HCT116 (cell line): ENCODE measurements at regions not wholly inside any gene's neighbourhood (a gene's known extent, or its start where the extent isn't known, plus 50 kb on each side); places are given as distances from the start of the nearest gene placed in this dataset.

Experiments
- CTCF ChIP-seq, 3 experiments: fragments of 200-600 bp in 1 of 3; sonication (generic) in 1 of 3; IDR thresholded peaks in 2 of 3; conservative IDR thresholded peaks in 1 of 3; 2 replicates each; pipeline ENCODE4 v1.5.1; 2012 to 2017; ENCODE audit warnings: low read depth in 2 of 3, low read length in 2 of 3, antibody characterized with exemption in 1 of 3, borderline replicate concordance in 1 of 3, control low read depth in 1 of 3, mild to moderate bottlenecking in 1 of 3, mixed read lengths in 1 of 3, mixed run types in 1 of 3, moderate library complexity in 1 of 3; ENCODE audit not compliant: insufficient read depth in 1 of 3
- POLR2A ChIP-seq: IDR thresholded peaks from 2 replicates; pipeline ENCODE4 v1.7.0; 2011; ENCODE audit warnings: borderline replicate concordance; ENCODE audit not compliant: insufficient read depth, insufficient read length; ENCODE audit errors: extremely low read depth
- POLR2AphosphoS5 ChIP-seq: IDR thresholded peaks from 2 replicates; pipeline ENCODE4 v1.6.1; 2011; ENCODE audit warnings: mild to moderate bottlenecking, low read depth, low read length, moderate library complexity
- YY1 ChIP-seq: IDR thresholded peaks from 2 replicates; pipeline ENCODE4 v1.6.1; 2011; ENCODE audit warnings: low read length, low read depth, moderate library complexity, mild to moderate bottlenecking; ENCODE audit not compliant: insufficient replicate concordance; ENCODE audit errors: extremely low read depth

- TF ChIP-seq CTCF (IDR thresholded peaks at IDR 0.05 in 2 of 3, conservative IDR thresholded peaks at IDR 0.05 in 1 of 3; ENCODE audit: borderline replicate concordance in 1 of 3, insufficient read depth in 1 of 3, low read depth in 2 of 3, low read length in 2 of 3): no peak
- TF ChIP-seq POLR2A: no peak
- TF ChIP-seq POLR2AphosphoS5: no peak
- TF ChIP-seq YY1: no peak
Measured at GRCh38 chr4:126558596-126558995, 1074.2 kb upstream of the INTU start.
